ENCODE measurements at regions not wholly inside any gene's neighbourhood (a gene's known extent, or its start where the extent isn't known, plus 50 kb on each side); places are given as distances from the start of the nearest gene placed in this dataset.

- TF ChIP-seq EZH2 (IDR thresholded peaks at IDR 0.05; ENCODE audit: borderline replicate concordance, insufficient read depth, low read length, poor library complexity, severe bottlenecking), result no peak
- TF ChIP-seq EP300 (conservative IDR thresholded peaks at IDR 0.05; ENCODE audit: poor library complexity, severe bottlenecking), result no peak
- TF ChIP-seq SMC3 (conservative IDR thresholded peaks at IDR 0.05; ENCODE audit: poor library complexity), result no peak
- TF ChIP-seq REST (IDR thresholded peaks at IDR 0.05; ENCODE audit: borderline replicate concordance), result no peak
- TF ChIP-seq CTCF (IDR thresholded peaks at IDR 0.05; ENCODE audit: poor library complexity, severe bottlenecking), result no peak
- no peak for TF ChIP-seq RAD21 (conservative IDR thresholded peaks at IDR 0.05)
Observed at GRCh38 chr14:97101561-97101960, 304.4 kb downstream of the VRK1 start.

Measured in neural cell (in vitro differentiated cells).